ENCODE measurements at regions not wholly inside any gene's neighbourhood (a gene's known extent, or its start where the extent isn't known, plus 50 kb on each side); places are given as distances from the start of the nearest gene placed in this dataset.

- TF ChIP-seq CTCF (IDR thresholded peaks at IDR 0.05; ENCODE audit: low read depth, low read length) (no peak), EZH2phosphoT487 (IDR thresholded peaks at IDR 0.05; ENCODE audit: low read depth) (no peak)
Measured at GRCh38 chr6:134106702-134107101, 54.3 kb upstream of the SLC2A12 start.

Measured in OCI-LY3 (cell line).